ENCODE measurements at regions not wholly inside any gene's neighbourhood (a gene's known extent, or its start where the extent isn't known, plus 50 kb on each side); places are given as distances from the start of the nearest gene placed in this dataset.
"Not testable (repeated sequence)": the region's sequence is repeated elsewhere in the genome, so short reads cannot be mapped to it uniquely, and the experiment has no call there.

GRCh38 chr21:22377795-22378194, 1379.6 kb downstream of the NCAM2 start:
- TF ChIP-seq POLR2A, CTCF (IDR thresholded peaks at IDR 0.05): not testable (repeated sequence)
